OCI-LY3 (cell line): ENCODE measurements at regions not wholly inside any gene's neighbourhood (a gene's known extent, or its start where the extent isn't known, plus 50 kb on each side); places are given as distances from the start of the nearest gene placed in this dataset.

ENCODE experiments used
- EZH2phosphoT487 ChIP-seq: fragments of 200-600 bp; shearing (Covaris generic); IDR thresholded peaks from 2 replicates; pipeline ENCODE4 v1.6.1; 2018; ENCODE audit warnings: antibody characterized with exemption, mixed run types, low read depth
- TF ChIP-seq, protein P1 (sequence below): fragments of 200-600, 300-600 bp; sonication (generic); IDR thresholded peaks from 2 replicates; pipeline ENCODE4 v1.5.1; 2014; ENCODE audit warnings: antibody characterized with exemption, low read length, low read depth

DNA sequence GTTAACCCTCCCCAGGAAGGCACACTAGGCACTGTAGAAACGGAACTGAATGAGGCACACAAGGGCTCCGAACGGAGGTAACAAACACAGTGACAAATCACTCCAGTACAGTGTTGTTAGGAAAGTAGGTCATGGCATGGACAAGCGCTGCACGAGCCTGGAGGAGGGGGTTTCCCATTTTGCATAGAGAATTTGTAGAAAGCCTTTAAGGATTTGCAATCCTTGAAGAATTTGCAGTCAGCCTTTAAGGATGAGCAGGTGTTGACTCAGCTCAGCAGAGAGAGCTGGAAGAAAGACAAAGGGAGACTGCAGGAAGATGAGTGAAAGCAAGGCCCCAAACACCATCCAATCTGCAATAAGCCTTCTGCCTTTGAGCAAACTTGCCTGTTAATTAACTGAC is 51.1 kb upstream of the PPP1R3C start:
- TF ChIP-seq, protein P1, sequence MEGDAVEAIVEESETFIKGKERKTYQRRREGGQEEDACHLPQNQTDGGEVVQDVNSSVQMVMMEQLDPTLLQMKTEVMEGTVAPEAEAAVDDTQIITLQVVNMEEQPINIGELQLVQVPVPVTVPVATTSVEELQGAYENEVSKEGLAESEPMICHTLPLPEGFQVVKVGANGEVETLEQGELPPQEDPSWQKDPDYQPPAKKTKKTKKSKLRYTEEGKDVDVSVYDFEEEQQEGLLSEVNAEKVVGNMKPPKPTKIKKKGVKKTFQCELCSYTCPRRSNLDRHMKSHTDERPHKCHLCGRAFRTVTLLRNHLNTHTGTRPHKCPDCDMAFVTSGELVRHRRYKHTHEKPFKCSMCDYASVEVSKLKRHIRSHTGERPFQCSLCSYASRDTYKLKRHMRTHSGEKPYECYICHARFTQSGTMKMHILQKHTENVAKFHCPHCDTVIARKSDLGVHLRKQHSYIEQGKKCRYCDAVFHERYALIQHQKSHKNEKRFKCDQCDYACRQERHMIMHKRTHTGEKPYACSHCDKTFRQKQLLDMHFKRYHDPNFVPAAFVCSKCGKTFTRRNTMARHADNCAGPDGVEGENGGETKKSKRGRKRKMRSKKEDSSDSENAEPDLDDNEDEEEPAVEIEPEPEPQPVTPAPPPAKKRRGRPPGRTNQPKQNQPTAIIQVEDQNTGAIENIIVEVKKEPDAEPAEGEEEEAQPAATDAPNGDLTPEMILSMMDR = no peak
- no peak for TF ChIP-seq EZH2phosphoT487
